ENCODE measurements at regions not wholly inside any gene's neighbourhood (a gene's known extent, or its start where the extent isn't known, plus 50 kb on each side); places are given as distances from the start of the nearest gene placed in this dataset.

DNA sequence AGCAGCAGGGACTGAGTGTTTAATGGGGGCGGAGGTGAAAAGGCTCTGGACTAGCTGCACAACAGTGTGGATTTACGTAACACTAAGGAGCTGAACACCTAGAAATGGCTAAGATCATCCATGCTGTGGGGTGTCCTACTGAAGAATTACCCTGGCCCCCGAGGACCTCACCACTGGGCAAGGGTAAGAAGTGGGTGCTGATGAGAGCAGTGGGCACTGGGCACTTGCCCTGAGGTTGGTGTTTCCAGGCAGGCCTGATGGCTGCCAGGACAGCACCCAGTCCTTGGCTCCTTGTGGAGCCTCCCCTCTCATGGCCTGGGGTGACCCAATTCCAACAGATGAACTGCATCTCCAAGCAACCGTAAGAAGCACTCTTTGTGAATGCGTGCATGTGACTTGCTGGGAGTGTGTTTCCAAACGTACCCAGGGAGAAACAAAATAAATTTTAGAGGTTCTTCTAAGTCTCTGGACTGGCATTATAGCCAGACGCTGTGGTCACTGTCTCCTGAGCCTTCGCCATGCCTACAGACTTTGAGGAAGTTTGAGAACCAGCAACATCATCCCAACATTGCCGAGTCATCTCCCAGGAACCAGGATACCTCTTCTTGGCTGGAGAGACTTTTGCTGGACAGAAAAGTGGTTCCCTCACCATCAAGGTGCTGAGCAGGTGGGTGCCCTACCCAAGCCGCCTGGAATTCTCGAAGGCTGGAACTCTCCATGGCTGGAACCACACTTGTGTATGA is 245.9 kb downstream of the ERMARD start (continued):
- TF ChIP-seq, protein P1, sequence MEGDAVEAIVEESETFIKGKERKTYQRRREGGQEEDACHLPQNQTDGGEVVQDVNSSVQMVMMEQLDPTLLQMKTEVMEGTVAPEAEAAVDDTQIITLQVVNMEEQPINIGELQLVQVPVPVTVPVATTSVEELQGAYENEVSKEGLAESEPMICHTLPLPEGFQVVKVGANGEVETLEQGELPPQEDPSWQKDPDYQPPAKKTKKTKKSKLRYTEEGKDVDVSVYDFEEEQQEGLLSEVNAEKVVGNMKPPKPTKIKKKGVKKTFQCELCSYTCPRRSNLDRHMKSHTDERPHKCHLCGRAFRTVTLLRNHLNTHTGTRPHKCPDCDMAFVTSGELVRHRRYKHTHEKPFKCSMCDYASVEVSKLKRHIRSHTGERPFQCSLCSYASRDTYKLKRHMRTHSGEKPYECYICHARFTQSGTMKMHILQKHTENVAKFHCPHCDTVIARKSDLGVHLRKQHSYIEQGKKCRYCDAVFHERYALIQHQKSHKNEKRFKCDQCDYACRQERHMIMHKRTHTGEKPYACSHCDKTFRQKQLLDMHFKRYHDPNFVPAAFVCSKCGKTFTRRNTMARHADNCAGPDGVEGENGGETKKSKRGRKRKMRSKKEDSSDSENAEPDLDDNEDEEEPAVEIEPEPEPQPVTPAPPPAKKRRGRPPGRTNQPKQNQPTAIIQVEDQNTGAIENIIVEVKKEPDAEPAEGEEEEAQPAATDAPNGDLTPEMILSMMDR (conservative IDR thresholded peaks at IDR 0.05; ENCODE audit: low read depth in 2 of 2), result no peak
- no peak for TF ChIP-seq STAT1 (IDR thresholded peaks at IDR 0.05; ENCODE audit: unreplicated experiment)
- TF ChIP-seq, protein P2, sequence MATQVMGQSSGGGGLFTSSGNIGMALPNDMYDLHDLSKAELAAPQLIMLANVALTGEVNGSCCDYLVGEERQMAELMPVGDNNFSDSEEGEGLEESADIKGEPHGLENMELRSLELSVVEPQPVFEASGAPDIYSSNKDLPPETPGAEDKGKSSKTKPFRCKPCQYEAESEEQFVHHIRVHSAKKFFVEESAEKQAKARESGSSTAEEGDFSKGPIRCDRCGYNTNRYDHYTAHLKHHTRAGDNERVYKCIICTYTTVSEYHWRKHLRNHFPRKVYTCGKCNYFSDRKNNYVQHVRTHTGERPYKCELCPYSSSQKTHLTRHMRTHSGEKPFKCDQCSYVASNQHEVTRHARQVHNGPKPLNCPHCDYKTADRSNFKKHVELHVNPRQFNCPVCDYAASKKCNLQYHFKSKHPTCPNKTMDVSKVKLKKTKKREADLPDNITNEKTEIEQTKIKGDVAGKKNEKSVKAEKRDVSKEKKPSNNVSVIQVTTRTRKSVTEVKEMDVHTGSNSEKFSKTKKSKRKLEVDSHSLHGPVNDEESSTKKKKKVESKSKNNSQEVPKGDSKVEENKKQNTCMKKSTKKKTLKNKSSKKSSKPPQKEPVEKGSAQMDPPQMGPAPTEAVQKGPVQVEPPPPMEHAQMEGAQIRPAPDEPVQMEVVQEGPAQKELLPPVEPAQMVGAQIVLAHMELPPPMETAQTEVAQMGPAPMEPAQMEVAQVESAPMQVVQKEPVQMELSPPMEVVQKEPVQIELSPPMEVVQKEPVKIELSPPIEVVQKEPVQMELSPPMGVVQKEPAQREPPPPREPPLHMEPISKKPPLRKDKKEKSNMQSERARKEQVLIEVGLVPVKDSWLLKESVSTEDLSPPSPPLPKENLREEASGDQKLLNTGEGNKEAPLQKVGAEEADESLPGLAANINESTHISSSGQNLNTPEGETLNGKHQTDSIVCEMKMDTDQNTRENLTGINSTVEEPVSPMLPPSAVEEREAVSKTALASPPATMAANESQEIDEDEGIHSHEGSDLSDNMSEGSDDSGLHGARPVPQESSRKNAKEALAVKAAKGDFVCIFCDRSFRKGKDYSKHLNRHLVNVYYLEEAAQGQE (IDR thresholded peaks at IDR 0.05; ENCODE audit: unreplicated experiment), result no peak
- TF ChIP-seq POLR2AphosphoS5 (IDR thresholded peaks at IDR 0.05; ENCODE audit: low read depth), result no peak
- TF ChIP-seq ZNF114 (CRISPR knock-in tag; IDR thresholded peaks at IDR 0.05), result no peak
- no peak for TF ChIP-seq EZH2 (IDR thresholded peaks at IDR 0.05; ENCODE audit: low read depth, unreplicated experiment)
- TF ChIP-seq, protein P3, sequence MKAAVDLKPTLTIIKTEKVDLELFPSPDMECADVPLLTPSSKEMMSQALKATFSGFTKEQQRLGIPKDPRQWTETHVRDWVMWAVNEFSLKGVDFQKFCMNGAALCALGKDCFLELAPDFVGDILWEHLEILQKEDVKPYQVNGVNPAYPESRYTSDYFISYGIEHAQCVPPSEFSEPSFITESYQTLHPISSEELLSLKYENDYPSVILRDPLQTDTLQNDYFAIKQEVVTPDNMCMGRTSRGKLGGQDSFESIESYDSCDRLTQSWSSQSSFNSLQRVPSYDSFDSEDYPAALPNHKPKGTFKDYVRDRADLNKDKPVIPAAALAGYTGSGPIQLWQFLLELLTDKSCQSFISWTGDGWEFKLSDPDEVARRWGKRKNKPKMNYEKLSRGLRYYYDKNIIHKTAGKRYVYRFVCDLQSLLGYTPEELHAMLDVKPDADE (IDR thresholded peaks at IDR 0.05), result no peak

DNA sequence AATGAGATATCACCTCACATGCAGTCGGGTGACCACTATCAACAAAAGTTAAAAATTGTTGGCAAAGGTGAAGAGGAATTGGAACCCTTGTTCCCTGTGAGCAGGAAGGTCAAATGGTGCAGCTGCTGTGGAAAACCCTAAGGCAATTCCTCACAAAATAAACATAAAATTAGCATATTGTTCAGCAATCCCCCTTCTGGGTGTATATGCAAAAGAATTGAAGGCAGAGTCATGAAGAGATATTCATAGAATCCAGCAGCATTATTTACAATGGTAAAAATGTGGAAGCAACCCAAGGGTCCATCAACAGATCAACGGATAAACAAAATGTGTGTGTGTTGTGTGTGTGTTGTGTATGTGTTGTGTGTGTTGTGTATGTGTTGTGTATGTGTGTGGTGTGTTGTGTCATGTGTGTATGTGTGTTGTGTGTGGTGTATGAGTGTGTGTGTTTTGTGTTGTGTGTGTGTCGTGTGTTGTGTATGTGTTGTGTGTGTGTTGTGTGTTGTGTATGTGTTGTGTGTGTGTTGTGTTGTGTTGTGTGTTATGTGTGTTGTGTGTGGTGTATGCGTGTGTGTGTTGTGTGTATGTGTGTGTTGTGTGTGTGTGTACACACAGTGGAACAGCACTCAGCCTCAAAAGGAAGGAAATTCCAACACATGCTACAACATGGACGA is 245.1 kb downstream of the ERMARD start:
- Histone ChIP-seq H3K27ac (ENCODE audit: low read depth) (no peak overlapping the region), H4K20me1 (replicated peaks; ENCODE audit: insufficient read depth) (no peaks in the 10 kb centered on the region), H3K4me3 (no peak overlapping the region), H2AFZ (no peak overlapping the region), H3K27me3 (ENCODE audit: insufficient read depth) (no peaks in the 10 kb centered on the region), H3K79me2 (replicated peaks; ENCODE audit: insufficient read depth) (no peaks in the 10 kb centered on the region), H3K9me2 (ENCODE audit: insufficient read depth) (peaks cover 20% of the 10 kb centered on the region), H3K4me2 (no peak overlapping the region), H3F3A (replicated peaks; ENCODE audit: low read depth) (no peaks in the 10 kb centered on the region), H3K4me1 (ENCODE audit: insufficient read depth) (peaks cover 8% of the 10 kb centered on the region), H3K36me3 (ENCODE audit: insufficient read depth) (peaks cover 4% of the 10 kb centered on the region; the same call in 1 of the 2 replicates)
- DNase-seq (ENCODE audit: low spot score), result no peak
- peaks cover 20% of the 10 kb centered on the region for H3K9me3 Mint-ChIP-seq
- no peak overlapping the region for H3K4me3 Mint-ChIP-seq
- H3K4me1 Mint-ChIP-seq, result 0 out of 3 replicates have a peak, but pooled peaks cover 8% of the 10 kb centered on the region
- no peak for ATAC-seq
- peaks cover 10% of the 10 kb centered on the region; the same call in 2 of the 3 replicates for H3K36me3 Mint-ChIP-seq (ENCODE audit: low read depth)
- H3K27ac Mint-ChIP-seq, result no peak overlapping the region
- H3K27me3 Mint-ChIP-seq (ENCODE audit: insufficient read depth, low read depth, poor library complexity), result peaks cover 6% of the 10 kb centered on the region
- TF ChIP-seq EZH2phosphoT487 (IDR thresholded peaks at IDR 0.05; ENCODE audit: unreplicated experiment) (no peak), JUNB (IDR thresholded peaks at IDR 0.05; ENCODE audit: unreplicated experiment) (no peak)
- TF ChIP-seq, protein P1 (conservative IDR thresholded peaks at IDR 0.05; ENCODE audit: low read depth in 2 of 2), result no peak
- TF ChIP-seq, protein P3 (IDR thresholded peaks at IDR 0.05), result no peak

Measured in GM23338 (cell line).